ENCODE measurements at regions not wholly inside any gene's neighbourhood (a gene's known extent, or its start where the extent isn't known, plus 50 kb on each side); places are given as distances from the start of the nearest gene placed in this dataset.
A peak's percentile ranks its signal among the peaks of the same experiment; 100 is the strongest.

DNA sequence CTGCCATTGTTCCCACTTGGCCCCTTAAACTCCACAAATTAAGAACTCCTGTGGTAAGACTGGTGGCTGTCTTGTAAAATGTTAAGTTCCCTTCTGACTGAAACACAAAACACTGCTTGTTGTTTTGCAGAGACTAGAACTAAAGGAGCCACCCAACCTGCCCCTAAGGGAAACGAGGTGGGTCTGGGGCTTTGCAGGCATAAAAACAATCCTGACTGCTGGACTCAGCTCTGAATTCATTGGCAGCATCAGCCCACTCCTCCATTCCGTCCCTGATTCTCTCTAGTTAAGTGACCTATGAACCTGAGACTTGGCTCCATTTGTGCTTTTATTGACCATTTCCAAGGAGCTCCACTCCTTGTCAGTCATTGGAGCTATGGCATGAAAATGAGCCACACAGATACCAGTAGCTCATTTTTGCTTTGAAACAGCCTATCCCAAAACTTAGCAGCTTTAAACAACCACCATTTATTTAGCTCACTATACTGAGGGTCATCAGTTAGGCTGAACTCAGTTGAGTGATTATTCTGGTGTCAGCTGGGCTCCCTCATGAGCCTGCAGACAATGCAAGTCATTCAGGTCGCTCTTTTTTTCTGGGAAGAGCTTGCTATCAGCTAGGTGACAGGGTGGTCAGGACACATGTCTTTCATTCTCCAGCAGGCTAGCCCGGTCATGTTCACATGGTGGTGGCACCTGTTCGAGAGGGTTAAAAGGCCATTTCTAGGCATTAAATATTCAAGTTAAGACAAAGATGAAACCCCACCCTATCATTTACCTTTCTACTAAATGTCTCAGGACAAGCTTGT, 175.1 kb upstream of the CTNNB1 start:
- ATAC-seq (no peak), DNase-seq (no peak)
- no peak for TF ChIP-seq CTCF (IDR thresholded peaks at IDR 0.05)
- no peak for TF ChIP-seq POLR2A (IDR thresholded peaks at IDR 0.05)
- Histone ChIP-seq H3K36me3 (no peaks in the 10 kb centered on the region), H3K27me3 (no peaks in the 10 kb centered on the region), H3K4me3 (no peak overlapping the region), H3K9me3 (no peaks in the 10 kb centered on the region), H3K27ac (no peak overlapping the region), H3K4me1 (peaks cover 0 to 18% (median 11%) of the 10 kb centered on the region in 12 donors)
- 65 to 84% (median 77%) methylated on average over 5 of the region's 5 CpGs for WGBS, 4 donors
- intact Hi-C loops (cut with DNase I): no loop called here

- 6 to 27% (median 14%) methylated on average over 3 of the region's 3 CpGs for WGBS, 4 donors
- intact Hi-C loops (cut with DNase I): loop anchor here in 1 of 10 donors (2.0 kb wide), 1 partner anchor 174 kb away; no protein-coding TSS in a partner anchor
- DNase-seq (peak in 4 of 5 donors; percentile 81 to 88 (median 84)), ATAC-seq (peak; percentile 86 to 98 (median 96))
- H3K36me3 ChIP-seq: no peaks in the 10 kb centered on the region
- peak overlapping the region in 7 of 12 donors; percentile 14 to 67 (median 36) for H3K27ac ChIP-seq
- no peak for TF ChIP-seq POLR2A (IDR thresholded peaks at IDR 0.05)
- no peak for TF ChIP-seq CTCF (IDR thresholded peaks at IDR 0.05)
- peaks cover 0 to 18% (median 11%) of the 10 kb centered on the region in 12 donors for H3K4me1 ChIP-seq
- no peaks in the 10 kb centered on the region for H3K9me3 ChIP-seq
- H3K27me3 ChIP-seq: no peaks in the 10 kb centered on the region
- H3K4me3 ChIP-seq: no peak overlapping the region
These were observed 172.7 kb upstream of the CTNNB1 start for GRCh38 chr3:41026394-41027177.

DNA sequence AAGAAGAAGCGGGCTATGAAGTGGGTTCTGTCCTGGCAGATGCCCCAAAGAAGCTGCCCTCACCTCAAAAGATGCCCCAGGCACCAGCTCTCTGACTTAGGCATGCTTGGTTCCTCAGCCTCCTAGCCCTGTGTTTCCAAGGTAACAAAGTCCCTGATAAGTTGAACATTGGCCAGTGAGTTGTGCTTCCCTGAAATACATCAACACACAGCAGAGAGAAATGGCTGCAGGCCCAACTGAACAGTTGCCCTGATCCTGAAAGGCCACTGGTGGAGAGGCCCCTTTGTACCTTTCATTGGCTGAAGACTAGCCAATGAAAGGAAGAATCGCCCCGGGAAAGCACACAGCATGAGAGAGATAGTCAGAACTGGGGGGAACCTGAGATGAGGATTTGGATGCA, 169.9 kb upstream of the CTNNB1 start:
- TF ChIP-seq CTCF (IDR thresholded peaks at IDR 0.05) (no peak), POLR2A (IDR thresholded peaks at IDR 0.05) (no peak)
- Histone ChIP-seq H3K36me3 (no peaks in the 10 kb centered on the region), H3K4me3 (no peak overlapping the region), H3K9me3 (no peaks in the 10 kb centered on the region), H3K4me1 (peaks cover 0 to 24% (median 11%) of the 10 kb centered on the region in 12 donors), H3K27me3 (no peaks in the 10 kb centered on the region), H3K27ac (no peak overlapping the region)
- ATAC-seq (no peak), DNase-seq (no peak)
- intact Hi-C loops (cut with DNase I): no loop called here
- 62 to 77% (median 64%) methylated on average over 3 of the region's 3 CpGs for WGBS, 4 donors

DNA sequence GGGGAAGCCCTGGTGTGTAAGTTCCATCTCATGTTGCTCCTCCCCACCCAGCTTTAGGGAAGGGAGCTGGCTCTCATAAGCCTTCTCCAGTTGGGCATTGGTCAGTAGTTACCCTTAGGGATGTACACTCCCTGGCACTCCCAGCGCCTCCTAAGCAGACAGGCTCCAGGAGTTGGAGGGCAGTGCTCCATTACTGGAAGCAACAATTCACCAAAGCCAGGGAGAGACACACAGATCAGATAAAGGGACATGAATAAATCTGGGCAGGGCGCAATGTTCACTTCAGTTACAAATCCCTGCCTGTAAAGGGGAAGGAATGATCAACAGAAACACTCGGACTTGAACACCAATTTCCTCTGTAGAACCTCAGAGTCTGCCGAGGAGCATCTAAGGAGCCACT, 169.1 kb upstream of the CTNNB1 start:
- no peak for ATAC-seq
- WGBS, 4 donors: 89 to 94% (median 92%) methylated on average over 4 of the region's 4 CpGs

More for the DNA sequence above, 169.1 kb upstream of the CTNNB1 start:
- no peak overlapping the region for H3K27ac ChIP-seq
- no peaks in the 10 kb centered on the region for H3K9me3 ChIP-seq
- no peak for DNase-seq
- no peak overlapping the region for H3K4me3 ChIP-seq
- TF ChIP-seq POLR2A (IDR thresholded peaks at IDR 0.05) (no peak), CTCF (IDR thresholded peaks at IDR 0.05) (no peak)
- peaks cover 0 to 29% (median 15%) of the 10 kb centered on the region in 12 donors for H3K4me1 ChIP-seq
- H3K27me3 ChIP-seq: no peaks in the 10 kb centered on the region
- no peaks in the 10 kb centered on the region for H3K36me3 ChIP-seq
- intact Hi-C loops (cut with DNase I): no loop called here

Data from heart left ventricle (tissue), 16 donors.